ENCODE measurements at regions not wholly inside any gene's neighbourhood (a gene's known extent, or its start where the extent isn't known, plus 50 kb on each side); places are given as distances from the start of the nearest gene placed in this dataset.

DNA sequence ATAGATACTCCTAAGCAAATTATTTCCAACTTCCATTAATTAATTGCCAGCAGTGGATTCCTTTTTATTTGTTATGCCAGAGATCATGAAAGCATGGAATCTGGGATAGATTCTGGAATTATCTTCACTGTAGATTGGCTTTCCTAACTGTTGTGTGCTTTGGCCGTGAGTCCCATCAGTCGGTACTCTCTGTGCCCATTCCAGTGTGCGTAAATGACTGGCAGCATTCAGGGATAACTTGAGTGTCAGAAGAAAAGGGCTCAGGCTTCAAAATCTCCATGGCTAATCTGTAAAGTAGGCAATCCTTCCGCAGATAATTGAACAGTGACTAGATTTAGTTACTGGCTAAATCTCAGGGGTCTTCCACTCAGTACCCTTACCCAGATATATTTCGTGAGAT lies 76.8 kb upstream of the TMEM164 start:
- Histone ChIP-seq H3K36me3 (ENCODE audit: control insufficient read depth in 2 of 2, insufficient read depth in 2 of 2, low read length in 2 of 2) (no peaks in the 10 kb centered on the region), H3K9ac (ENCODE audit: low read depth in 1 of 2, low read length in 2 of 2) (no peak overlapping the region), H3K9me3 (ENCODE audit: control insufficient read depth in 2 of 2, low read length in 2 of 2) (no peaks in the 10 kb centered on the region), H3K27ac (ENCODE audit: low read depth in 2 of 2, low read length in 2 of 2) (no peak overlapping the region), H3K27me3 (ENCODE audit: control insufficient read depth in 2 of 2, insufficient read depth in 2 of 2, low read length in 2 of 2) (no peaks in the 10 kb centered on the region), H3K4me1 (ENCODE audit: control insufficient read depth in 2 of 2, insufficient read depth in 2 of 2, low read length in 2 of 2) (no peaks in the 10 kb centered on the region), H3K4me3 (ENCODE audit: low read length in 2 of 2) (no peak overlapping the region)

DNA sequence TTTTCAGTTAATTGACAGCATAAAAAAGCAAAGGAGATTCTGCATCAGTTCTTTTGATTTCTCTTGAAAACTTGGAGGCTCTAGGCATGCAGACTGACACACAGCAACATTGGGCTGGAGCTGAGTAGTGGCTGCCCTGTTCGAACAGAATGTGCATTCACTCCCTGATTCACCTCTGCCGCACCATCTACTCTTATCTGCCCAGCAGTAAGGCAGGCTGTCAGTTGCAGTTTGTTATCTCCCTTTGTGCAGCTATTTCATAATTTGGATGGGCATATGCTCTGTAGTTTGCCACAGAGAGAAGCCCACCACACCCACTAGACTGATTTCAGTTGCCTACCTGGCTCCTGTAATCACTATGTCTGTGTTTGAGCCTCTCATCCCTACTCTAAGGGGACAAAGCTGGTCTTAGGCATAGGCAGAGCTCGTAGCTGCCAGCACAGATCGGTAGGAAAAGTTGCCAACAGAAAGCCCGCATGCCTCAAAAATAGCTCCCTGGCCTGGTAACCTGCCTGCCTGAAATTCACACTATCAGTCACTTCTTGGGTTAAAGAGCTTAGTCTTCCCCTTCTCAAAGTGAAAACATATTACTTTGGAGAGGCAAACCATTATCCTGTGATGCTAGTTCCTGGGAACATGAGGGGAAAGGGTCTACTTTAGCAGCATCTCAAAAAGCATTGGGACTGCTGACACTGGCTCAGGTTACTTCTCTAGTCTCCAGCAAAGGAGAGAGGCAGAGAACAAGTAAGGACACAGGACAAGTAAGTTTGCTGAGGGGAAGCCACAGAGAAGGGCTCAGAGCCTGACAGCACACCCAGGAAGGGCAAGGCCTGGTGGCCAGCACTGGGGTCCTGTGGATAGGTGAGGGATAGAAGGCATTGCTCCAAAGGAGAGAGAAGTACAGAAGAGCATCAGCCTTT lies 75.9 kb upstream of the TMEM164 start:
- Histone ChIP-seq H3K27me3 (ENCODE audit: control insufficient read depth in 2 of 2, insufficient read depth in 2 of 2, low read length in 2 of 2) (no peaks in the 10 kb centered on the region), H3K9me3 (ENCODE audit: control insufficient read depth in 2 of 2, low read length in 2 of 2) (no peaks in the 10 kb centered on the region), H3K4me3 (ENCODE audit: low read length in 2 of 2) (no peak overlapping the region), H3K27ac (ENCODE audit: low read depth in 2 of 2, low read length in 2 of 2) (no peak overlapping the region), H3K4me1 (ENCODE audit: control insufficient read depth in 2 of 2, insufficient read depth in 2 of 2, low read length in 2 of 2) (no peaks in the 10 kb centered on the region), H3K9ac (ENCODE audit: low read depth in 1 of 2, low read length in 2 of 2) (no peak overlapping the region), H3K36me3 (ENCODE audit: control insufficient read depth in 2 of 2, insufficient read depth in 2 of 2, low read length in 2 of 2) (no peaks in the 10 kb centered on the region)

DNA sequence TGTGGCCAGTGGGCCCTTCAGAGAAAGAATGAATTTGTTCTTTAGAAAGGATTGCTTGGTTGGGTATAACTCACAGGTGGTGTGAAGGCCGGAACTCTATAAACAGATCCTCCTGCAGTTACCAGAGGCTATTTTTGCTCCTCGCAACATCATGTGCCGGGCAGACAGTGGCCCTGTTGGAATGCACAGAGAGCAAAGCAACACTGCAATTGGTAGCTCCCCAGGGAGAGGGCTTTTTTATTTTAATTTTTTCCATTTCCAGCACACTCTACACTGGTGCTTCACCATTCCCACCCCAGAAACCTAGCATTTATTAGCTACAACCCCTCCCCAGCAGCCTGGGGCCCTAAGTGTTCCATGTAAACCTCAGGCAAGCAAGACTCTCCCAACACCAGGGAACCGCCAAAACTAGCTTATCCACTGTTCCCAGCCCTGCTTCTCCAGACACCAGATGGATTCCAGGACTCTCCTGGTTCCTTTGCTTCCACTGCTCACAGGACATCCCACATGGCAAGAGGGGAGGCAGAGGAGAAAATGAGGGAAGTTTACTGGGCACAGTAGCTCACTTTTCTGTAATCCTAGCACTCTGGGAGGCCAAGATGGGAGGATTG lies 75.1 kb upstream of the TMEM164 start:
- Histone ChIP-seq H3K27me3 (ENCODE audit: control insufficient read depth in 2 of 2, insufficient read depth in 2 of 2, low read length in 2 of 2) (no peaks in the 10 kb centered on the region), H3K27ac (ENCODE audit: low read depth in 2 of 2, low read length in 2 of 2) (no peak overlapping the region), H3K9ac (ENCODE audit: low read depth in 1 of 2, low read length in 2 of 2) (no peak overlapping the region), H3K4me3 (ENCODE audit: low read length in 2 of 2) (no peak overlapping the region), H3K36me3 (ENCODE audit: control insufficient read depth in 2 of 2, insufficient read depth in 2 of 2, low read length in 2 of 2) (no peaks in the 10 kb centered on the region), H3K4me1 (ENCODE audit: control insufficient read depth in 2 of 2, insufficient read depth in 2 of 2, low read length in 2 of 2) (no peaks in the 10 kb centered on the region), H3K9me3 (ENCODE audit: control insufficient read depth in 2 of 2, low read length in 2 of 2) (no peaks in the 10 kb centered on the region)

DNA sequence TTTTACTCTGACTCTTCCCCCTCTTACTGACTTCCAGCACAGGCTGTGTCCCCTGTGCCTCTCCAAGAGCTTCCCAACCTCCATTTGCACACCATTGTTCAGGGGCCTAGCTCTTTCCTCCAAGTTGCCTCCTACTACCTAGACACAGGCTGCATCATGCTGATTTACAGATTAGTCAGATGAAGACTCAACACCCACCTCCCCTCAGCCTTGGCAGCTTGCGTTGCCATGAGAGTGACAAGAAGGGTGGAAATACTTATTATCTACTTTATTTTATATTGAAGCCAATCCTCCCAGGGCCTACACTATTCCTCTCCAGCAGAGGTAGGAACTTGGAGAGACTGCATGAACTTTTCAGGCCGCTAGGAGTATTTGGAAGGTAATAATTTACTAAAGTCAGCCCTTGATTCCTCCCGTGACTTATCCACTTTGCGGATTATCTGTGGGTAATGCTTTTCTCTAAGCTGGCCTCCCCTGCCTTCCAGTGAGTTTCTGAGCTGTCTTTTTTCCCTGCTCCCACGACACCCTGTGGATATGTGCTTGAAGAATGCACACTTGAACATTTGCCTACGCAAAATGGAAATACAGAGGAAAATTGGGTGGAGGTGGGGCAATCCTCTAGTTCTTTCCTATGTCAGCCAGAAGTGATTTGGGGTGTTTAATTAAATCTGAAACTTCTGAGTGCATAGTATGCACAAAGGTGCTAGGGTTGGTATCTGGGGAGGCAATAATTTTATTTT lies 74.1 kb upstream of the TMEM164 start:
- H3K27me3 ChIP-seq (ENCODE audit: control insufficient read depth in 2 of 2, insufficient read depth in 2 of 2, low read length in 2 of 2): no peaks in the 10 kb centered on the region
- H3K27ac ChIP-seq (ENCODE audit: low read depth in 2 of 2, low read length in 2 of 2): no peak overlapping the region
- no peaks in the 10 kb centered on the region for H3K9me3 ChIP-seq (ENCODE audit: control insufficient read depth in 2 of 2, low read length in 2 of 2)
- H3K36me3 ChIP-seq (ENCODE audit: control insufficient read depth in 2 of 2, insufficient read depth in 2 of 2, low read length in 2 of 2): no peaks in the 10 kb centered on the region
- no peak overlapping the region for H3K4me3 ChIP-seq (ENCODE audit: low read length in 2 of 2)
- no peaks in the 10 kb centered on the region for H3K4me1 ChIP-seq (ENCODE audit: control insufficient read depth in 2 of 2, insufficient read depth in 2 of 2, low read length in 2 of 2)
- no peak overlapping the region for H3K9ac ChIP-seq (ENCODE audit: low read depth in 1 of 2, low read length in 2 of 2)

DNA sequence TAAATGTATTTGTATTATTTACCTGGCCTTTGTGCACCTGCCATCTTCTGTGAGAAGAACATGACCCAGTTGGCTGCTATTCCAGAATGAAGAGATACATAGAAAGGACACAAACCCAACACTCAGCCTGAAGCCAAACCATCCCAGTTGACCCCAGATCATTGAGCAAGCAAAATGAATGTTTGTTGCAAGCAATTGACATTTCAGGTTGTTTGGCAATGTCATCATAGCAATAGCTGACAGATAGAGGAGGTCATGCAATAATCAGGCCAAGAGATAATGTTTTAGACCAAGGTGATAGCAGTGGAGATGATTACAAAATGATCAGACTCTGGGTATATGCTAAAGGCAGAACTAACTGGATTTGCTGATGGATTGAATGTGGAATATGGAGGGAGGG lies 71.2 kb upstream of the TMEM164 start:
- Histone ChIP-seq H3K27ac (ENCODE audit: low read depth in 2 of 2, low read length in 2 of 2) (no peak overlapping the region), H3K4me3 (ENCODE audit: low read length in 2 of 2) (no peak overlapping the region), H3K9me3 (ENCODE audit: control insufficient read depth in 2 of 2, low read length in 2 of 2) (no peaks in the 10 kb centered on the region), H3K36me3 (ENCODE audit: control insufficient read depth in 2 of 2, insufficient read depth in 2 of 2, low read length in 2 of 2) (no peaks in the 10 kb centered on the region), H3K27me3 (ENCODE audit: control insufficient read depth in 2 of 2, insufficient read depth in 2 of 2, low read length in 2 of 2) (peaks cover 0 to 5% of the 10 kb centered on the region in 2 donors), H3K4me1 (ENCODE audit: control insufficient read depth in 2 of 2, insufficient read depth in 2 of 2, low read length in 2 of 2) (no peaks in the 10 kb centered on the region), H3K9ac (ENCODE audit: low read depth in 1 of 2, low read length in 2 of 2) (no peak overlapping the region)

DNA sequence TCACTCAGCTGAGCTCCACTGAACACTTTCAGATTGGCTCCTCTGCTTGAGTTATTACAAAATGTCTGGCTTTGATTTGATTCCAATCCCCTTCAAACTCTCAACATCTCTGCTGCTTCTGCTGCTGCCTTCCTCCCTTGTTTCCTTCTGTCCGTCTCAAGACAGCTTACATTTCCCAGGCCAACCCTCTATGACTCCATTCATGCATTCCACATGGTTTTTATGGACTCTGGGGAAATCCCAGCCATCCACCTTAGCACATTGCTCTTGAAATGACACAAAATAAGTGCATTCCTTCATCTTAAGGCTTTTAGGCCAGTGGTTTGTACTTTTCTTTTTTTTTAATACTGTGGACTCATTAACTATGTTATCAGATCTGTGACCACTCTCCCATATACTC lies 68.5 kb upstream of the TMEM164 start:
- peaks cover 3 to 5% of the 10 kb centered on the region in 2 donors for H3K27me3 ChIP-seq (ENCODE audit: control insufficient read depth in 2 of 2, insufficient read depth in 2 of 2, low read length in 2 of 2)
- H3K9ac ChIP-seq (ENCODE audit: low read depth in 1 of 2, low read length in 2 of 2): no peak overlapping the region
- H3K27ac ChIP-seq (ENCODE audit: low read depth in 2 of 2, low read length in 2 of 2): no peak overlapping the region
- H3K4me3 ChIP-seq (ENCODE audit: low read length in 2 of 2): no peak overlapping the region
- no peaks in the 10 kb centered on the region for H3K4me1 ChIP-seq (ENCODE audit: control insufficient read depth in 2 of 2, insufficient read depth in 2 of 2, low read length in 2 of 2)
- no peaks in the 10 kb centered on the region for H3K36me3 ChIP-seq (ENCODE audit: control insufficient read depth in 2 of 2, insufficient read depth in 2 of 2, low read length in 2 of 2)
- H3K9me3 ChIP-seq (ENCODE audit: control insufficient read depth in 2 of 2, low read length in 2 of 2): no peaks in the 10 kb centered on the region

DNA sequence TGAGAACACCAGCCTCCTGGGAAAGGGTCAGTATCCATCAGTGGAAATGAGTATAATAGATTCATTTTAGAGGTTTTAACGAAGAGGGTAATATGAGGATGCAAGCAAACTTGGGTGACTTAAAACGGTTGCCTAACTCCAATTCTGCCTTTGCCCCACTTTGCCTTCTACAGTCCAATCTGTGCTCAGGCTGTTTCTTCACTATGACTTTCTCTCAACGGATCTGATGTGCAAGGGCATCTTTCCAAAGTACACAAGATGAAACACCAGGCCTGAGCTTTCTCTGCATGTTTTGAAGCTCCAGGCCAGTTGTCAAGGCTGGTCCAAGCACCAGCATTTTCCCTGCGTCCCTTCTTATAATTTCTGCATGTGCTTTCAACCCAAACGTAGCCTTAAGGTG lies 68.0 kb upstream of the TMEM164 start:
- H3K27ac ChIP-seq (ENCODE audit: low read depth in 2 of 2, low read length in 2 of 2): no peak overlapping the region
- H3K9me3 ChIP-seq (ENCODE audit: control insufficient read depth in 2 of 2, low read length in 2 of 2): no peaks in the 10 kb centered on the region
- peaks cover 3 to 5% of the 10 kb centered on the region in 2 donors for H3K27me3 ChIP-seq (ENCODE audit: control insufficient read depth in 2 of 2, insufficient read depth in 2 of 2, low read length in 2 of 2)
- H3K9ac ChIP-seq (ENCODE audit: low read depth in 1 of 2, low read length in 2 of 2): no peak overlapping the region
- no peaks in the 10 kb centered on the region for H3K4me1 ChIP-seq (ENCODE audit: control insufficient read depth in 2 of 2, insufficient read depth in 2 of 2, low read length in 2 of 2)
- H3K36me3 ChIP-seq (ENCODE audit: control insufficient read depth in 2 of 2, insufficient read depth in 2 of 2, low read length in 2 of 2): no peaks in the 10 kb centered on the region
- no peak overlapping the region for H3K4me3 ChIP-seq (ENCODE audit: low read length in 2 of 2)

DNA sequence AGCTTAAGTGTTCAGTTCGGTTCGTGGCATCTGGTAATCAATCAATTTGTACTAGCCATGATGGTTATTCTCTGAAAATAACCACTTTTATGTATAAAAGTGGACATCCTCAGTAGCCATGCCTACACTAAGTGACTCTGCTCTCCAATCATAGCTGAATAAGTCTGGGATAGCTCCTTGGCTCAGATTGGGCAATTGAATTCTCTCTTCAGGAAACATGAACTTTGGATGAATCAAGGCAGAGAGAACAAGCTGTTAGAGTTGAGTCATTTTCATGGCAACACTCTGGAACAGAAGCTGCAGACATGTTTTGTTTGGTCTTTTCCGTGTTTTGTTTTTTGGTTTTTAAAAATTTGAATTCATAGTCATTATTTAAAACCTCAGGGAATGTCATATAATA lies 66.8 kb upstream of the TMEM164 start:
- Histone ChIP-seq H3K27me3 (ENCODE audit: control insufficient read depth in 2 of 2, insufficient read depth in 2 of 2, low read length in 2 of 2) (peaks cover 3 to 5% of the 10 kb centered on the region in 2 donors), H3K9me3 (ENCODE audit: control insufficient read depth in 2 of 2, low read length in 2 of 2) (no peaks in the 10 kb centered on the region), H3K9ac (ENCODE audit: low read depth in 1 of 2, low read length in 2 of 2) (no peak overlapping the region), H3K36me3 (ENCODE audit: control insufficient read depth in 2 of 2, insufficient read depth in 2 of 2, low read length in 2 of 2) (no peaks in the 10 kb centered on the region), H3K27ac (ENCODE audit: low read depth in 2 of 2, low read length in 2 of 2) (no peak overlapping the region), H3K4me3 (ENCODE audit: low read length in 2 of 2) (no peak overlapping the region), H3K4me1 (ENCODE audit: control insufficient read depth in 2 of 2, insufficient read depth in 2 of 2, low read length in 2 of 2) (no peaks in the 10 kb centered on the region)

DNA sequence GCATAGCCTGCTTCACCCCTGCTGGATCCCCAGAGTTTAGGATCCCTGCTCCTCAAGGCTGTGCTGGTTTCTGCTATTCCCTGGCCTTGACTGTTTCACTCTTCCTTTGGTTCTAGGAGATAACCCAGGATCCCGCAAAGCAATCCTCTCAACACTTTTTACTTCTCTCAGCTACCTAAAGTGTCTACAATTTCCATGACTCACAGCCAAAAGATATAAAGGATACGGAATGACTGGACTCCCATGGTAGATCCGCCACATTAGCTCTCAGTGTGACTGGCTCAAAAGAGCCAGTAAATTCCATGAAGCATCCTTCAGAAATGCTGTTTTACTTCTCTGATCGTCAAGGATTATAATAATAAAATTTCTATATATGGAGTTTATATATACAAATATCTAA lies 66.3 kb upstream of the TMEM164 start:
- Histone ChIP-seq H3K4me1 (ENCODE audit: control insufficient read depth in 2 of 2, insufficient read depth in 2 of 2, low read length in 2 of 2) (no peaks in the 10 kb centered on the region), H3K4me3 (ENCODE audit: low read length in 2 of 2) (no peak overlapping the region), H3K9ac (ENCODE audit: low read depth in 1 of 2, low read length in 2 of 2) (no peak overlapping the region), H3K27me3 (ENCODE audit: control insufficient read depth in 2 of 2, insufficient read depth in 2 of 2, low read length in 2 of 2) (peaks cover 3 to 5% of the 10 kb centered on the region in 2 donors), H3K9me3 (ENCODE audit: control insufficient read depth in 2 of 2, low read length in 2 of 2) (no peaks in the 10 kb centered on the region), H3K27ac (ENCODE audit: low read depth in 2 of 2, low read length in 2 of 2) (no peak overlapping the region), H3K36me3 (ENCODE audit: control insufficient read depth in 2 of 2, insufficient read depth in 2 of 2, low read length in 2 of 2) (no peaks in the 10 kb centered on the region)

DNA sequence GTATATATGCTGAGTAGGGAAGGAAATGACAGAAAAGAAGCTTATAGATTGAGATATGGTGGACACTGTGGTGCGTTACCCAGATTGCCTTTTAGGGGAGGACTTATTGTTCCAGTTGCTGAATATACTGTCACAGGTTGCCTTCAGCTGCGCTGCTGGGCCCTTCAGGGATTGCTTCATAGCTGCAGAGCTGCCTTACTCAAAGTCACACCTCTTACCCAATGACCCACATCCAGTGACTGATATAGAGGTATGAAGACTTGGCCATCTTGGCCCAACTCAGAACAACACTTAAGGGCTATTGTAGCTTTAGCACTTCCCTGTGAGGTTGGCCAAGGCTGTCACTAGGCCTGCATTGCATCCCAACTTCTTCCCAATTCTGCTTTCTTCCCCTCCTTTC lies 63.4 kb upstream of the TMEM164 start:
- Histone ChIP-seq H3K27me3 (ENCODE audit: control insufficient read depth in 2 of 2, insufficient read depth in 2 of 2, low read length in 2 of 2) (peaks cover 3 to 5% of the 10 kb centered on the region in 2 donors), H3K4me3 (ENCODE audit: low read length in 2 of 2) (no peak overlapping the region), H3K36me3 (ENCODE audit: control insufficient read depth in 2 of 2, insufficient read depth in 2 of 2, low read length in 2 of 2) (no peaks in the 10 kb centered on the region), H3K9me3 (ENCODE audit: control insufficient read depth in 2 of 2, low read length in 2 of 2) (no peaks in the 10 kb centered on the region), H3K4me1 (ENCODE audit: control insufficient read depth in 2 of 2, insufficient read depth in 2 of 2, low read length in 2 of 2) (no peaks in the 10 kb centered on the region), H3K27ac (ENCODE audit: low read depth in 2 of 2, low read length in 2 of 2) (no peak overlapping the region), H3K9ac (ENCODE audit: low read depth in 1 of 2, low read length in 2 of 2) (no peak overlapping the region)
